ENCODE measurements at regions not wholly inside any gene's neighbourhood (a gene's known extent, or its start where the extent isn't known, plus 50 kb on each side); places are given as distances from the start of the nearest gene placed in this dataset.

- no peaks in the 10 kb centered on the region for H3K36me3 ChIP-seq (ENCODE audit: control insufficient read depth in 2 of 2, insufficient read depth in 2 of 2, low read length in 1 of 2)
- H3K27ac ChIP-seq (ENCODE audit: low read depth in 2 of 2, low read length in 1 of 2), result no peak overlapping the region
- 60 to 69% methylated on average over 1 of the region's 1 CpG for WGBS, 2 donors
- H3K27me3 ChIP-seq (ENCODE audit: control insufficient read depth in 1 of 2, insufficient read depth in 2 of 2, low read length in 2 of 2), result no peaks in the 10 kb centered on the region
- no peaks in the 10 kb centered on the region for H3K9me3 ChIP-seq (ENCODE audit: control insufficient read depth in 2 of 2, insufficient read depth in 1 of 2, low read depth in 1 of 2, low read length in 1 of 2)
- no peaks in the 10 kb centered on the region for H3K4me1 ChIP-seq (ENCODE audit: control insufficient read depth in 2 of 2, insufficient read depth in 2 of 2, low read length in 1 of 2)
- H3K4me3 ChIP-seq (ENCODE audit: low read depth in 1 of 2, low read length in 2 of 2), result no peak overlapping the region
Measured at GRCh38 chr6:40916845-40917244, 122.2 kb downstream of the UNC5CL start.

- Histone ChIP-seq H3K4me3 (ENCODE audit: low read depth in 1 of 2, low read length in 2 of 2) (no peak overlapping the region), H3K27me3 (ENCODE audit: control insufficient read depth in 1 of 2, insufficient read depth in 2 of 2, low read length in 2 of 2) (no peaks in the 10 kb centered on the region), H3K4me1 (ENCODE audit: control insufficient read depth in 2 of 2, insufficient read depth in 2 of 2, low read length in 1 of 2) (peaks cover 0 to 5% of the 10 kb centered on the region in 2 donors), H3K36me3 (ENCODE audit: control insufficient read depth in 2 of 2, insufficient read depth in 2 of 2, low read length in 1 of 2) (no peaks in the 10 kb centered on the region), H3K27ac (ENCODE audit: low read depth in 2 of 2, low read length in 1 of 2) (no peak overlapping the region), H3K9me3 (ENCODE audit: control insufficient read depth in 2 of 2, insufficient read depth in 1 of 2, low read depth in 1 of 2, low read length in 1 of 2) (no peaks in the 10 kb centered on the region)
Measured at GRCh38 chr6:40915165-40915564, 123.9 kb downstream of the UNC5CL start.

- no peaks in the 10 kb centered on the region for H3K9me3 ChIP-seq (ENCODE audit: control insufficient read depth in 2 of 2, insufficient read depth in 1 of 2, low read depth in 1 of 2, low read length in 1 of 2)
- no peaks in the 10 kb centered on the region for H3K36me3 ChIP-seq (ENCODE audit: control insufficient read depth in 2 of 2, insufficient read depth in 2 of 2, low read length in 1 of 2)
- H3K4me3 ChIP-seq (ENCODE audit: low read depth in 1 of 2, low read length in 2 of 2), result no peak overlapping the region
- WGBS, 2 donors, result 91 to 93% methylated on average over 6 of the region's 6 CpGs
- peaks cover 0 to 5% of the 10 kb centered on the region in 2 donors for H3K4me1 ChIP-seq (ENCODE audit: control insufficient read depth in 2 of 2, insufficient read depth in 2 of 2, low read length in 1 of 2)
- H3K27ac ChIP-seq (ENCODE audit: low read depth in 2 of 2, low read length in 1 of 2), result no peak overlapping the region
- no peaks in the 10 kb centered on the region for H3K27me3 ChIP-seq (ENCODE audit: control insufficient read depth in 1 of 2, insufficient read depth in 2 of 2, low read length in 2 of 2)
Measured at GRCh38 chr6:40914005-40914404, 125.0 kb downstream of the UNC5CL start.

- no peaks in the 10 kb centered on the region for H3K36me3 ChIP-seq (ENCODE audit: control insufficient read depth in 2 of 2, insufficient read depth in 2 of 2, low read length in 1 of 2)
- no peak overlapping the region for H3K4me3 ChIP-seq (ENCODE audit: low read depth in 1 of 2, low read length in 2 of 2)
- H3K27me3 ChIP-seq (ENCODE audit: control insufficient read depth in 1 of 2, insufficient read depth in 2 of 2, low read length in 2 of 2), result no peaks in the 10 kb centered on the region
- WGBS, 2 donors, result 42 to 47% methylated on average over 9 of the region's 9 CpGs
- H3K4me1 ChIP-seq (ENCODE audit: control insufficient read depth in 2 of 2, insufficient read depth in 2 of 2, low read length in 1 of 2), result peaks cover 0 to 7% of the 10 kb centered on the region in 2 donors
- no peaks in the 10 kb centered on the region for H3K9me3 ChIP-seq (ENCODE audit: control insufficient read depth in 2 of 2, insufficient read depth in 1 of 2, low read depth in 1 of 2, low read length in 1 of 2)
- H3K27ac ChIP-seq (ENCODE audit: low read depth in 2 of 2, low read length in 1 of 2), result peak overlapping the region; percentile 69 to 79
Measured at GRCh38 chr6:40912158-40912946, 126.7 kb downstream of the UNC5CL start.

- Histone ChIP-seq H3K4me3 (ENCODE audit: low read depth in 1 of 2, low read length in 2 of 2) (no peak overlapping the region), H3K27me3 (ENCODE audit: control insufficient read depth in 1 of 2, insufficient read depth in 2 of 2, low read length in 2 of 2) (no peaks in the 10 kb centered on the region), H3K9me3 (ENCODE audit: control insufficient read depth in 2 of 2, insufficient read depth in 1 of 2, low read depth in 1 of 2, low read length in 1 of 2) (no peaks in the 10 kb centered on the region), H3K4me1 (ENCODE audit: control insufficient read depth in 2 of 2, insufficient read depth in 2 of 2, low read length in 1 of 2) (peaks cover 0 to 10% of the 10 kb centered on the region in 2 donors), H3K36me3 (ENCODE audit: control insufficient read depth in 2 of 2, insufficient read depth in 2 of 2, low read length in 1 of 2) (no peaks in the 10 kb centered on the region), H3K27ac (ENCODE audit: low read depth in 2 of 2, low read length in 1 of 2) (peak overlapping the region in 1 of 2 donors; percentile 68)
- WGBS, 2 donors, result 82 to 84% methylated on average over 2 of the region's 2 CpGs
Measured at GRCh38 chr6:40910260-40910893, 128.6 kb downstream of the UNC5CL start.

- H3K4me1 ChIP-seq (ENCODE audit: control insufficient read depth in 2 of 2, insufficient read depth in 2 of 2, low read length in 1 of 2), result peaks cover 0 to 10% of the 10 kb centered on the region in 2 donors
- WGBS, 2 donors, result 57 to 70% methylated on average over 1 of the region's 1 CpG
Measured at GRCh38 chr6:40909811-40910210, 129.2 kb downstream of the UNC5CL start.

GRCh38 chr6:40907198-40907701, 131.8 kb downstream of the UNC5CL start:
- H3K4me3 ChIP-seq (ENCODE audit: low read depth in 1 of 2, low read length in 2 of 2), result no peak overlapping the region
- peaks cover 0 to 10% of the 10 kb centered on the region in 2 donors for H3K4me1 ChIP-seq (ENCODE audit: control insufficient read depth in 2 of 2, insufficient read depth in 2 of 2, low read length in 1 of 2)
- WGBS, 2 donors, result 32 to 39% methylated on average over 4 of the region's 4 CpGs
- no peaks in the 10 kb centered on the region for H3K9me3 ChIP-seq (ENCODE audit: control insufficient read depth in 2 of 2, insufficient read depth in 1 of 2, low read depth in 1 of 2, low read length in 1 of 2)
- no peaks in the 10 kb centered on the region for H3K27me3 ChIP-seq (ENCODE audit: control insufficient read depth in 1 of 2, insufficient read depth in 2 of 2, low read length in 2 of 2)
- H3K36me3 ChIP-seq (ENCODE audit: control insufficient read depth in 2 of 2, insufficient read depth in 2 of 2, low read length in 1 of 2), result no peaks in the 10 kb centered on the region
- H3K27ac ChIP-seq (ENCODE audit: low read depth in 2 of 2, low read length in 1 of 2), result peak overlapping the region; percentile 72 to 75

More at GRCh38 chr6:40909811-40910210, 129.2 kb downstream of the UNC5CL start:
- Histone ChIP-seq H3K27me3 (ENCODE audit: control insufficient read depth in 1 of 2, insufficient read depth in 2 of 2, low read length in 2 of 2) (no peaks in the 10 kb centered on the region), H3K36me3 (ENCODE audit: control insufficient read depth in 2 of 2, insufficient read depth in 2 of 2, low read length in 1 of 2) (no peaks in the 10 kb centered on the region), H3K4me3 (ENCODE audit: low read depth in 1 of 2, low read length in 2 of 2) (no peak overlapping the region), H3K27ac (ENCODE audit: low read depth in 2 of 2, low read length in 1 of 2) (no peak overlapping the region), H3K9me3 (ENCODE audit: control insufficient read depth in 2 of 2, insufficient read depth in 1 of 2, low read depth in 1 of 2, low read length in 1 of 2) (no peaks in the 10 kb centered on the region)

- H3K9me3 ChIP-seq (ENCODE audit: control insufficient read depth in 2 of 2, insufficient read depth in 1 of 2, low read depth in 1 of 2, low read length in 1 of 2), result no peaks in the 10 kb centered on the region
- no peaks in the 10 kb centered on the region for H3K27me3 ChIP-seq (ENCODE audit: control insufficient read depth in 1 of 2, insufficient read depth in 2 of 2, low read length in 2 of 2)
- WGBS, 2 donors, result 34 to 39% methylated on average over 3 of the region's 3 CpGs
- peak overlapping the region; percentile 72 to 75 for H3K27ac ChIP-seq (ENCODE audit: low read depth in 2 of 2, low read length in 1 of 2)
- H3K36me3 ChIP-seq (ENCODE audit: control insufficient read depth in 2 of 2, insufficient read depth in 2 of 2, low read length in 1 of 2), result no peaks in the 10 kb centered on the region
- peaks cover 0 to 10% of the 10 kb centered on the region in 2 donors for H3K4me1 ChIP-seq (ENCODE audit: control insufficient read depth in 2 of 2, insufficient read depth in 2 of 2, low read length in 1 of 2)
- no peak overlapping the region for H3K4me3 ChIP-seq (ENCODE audit: low read depth in 1 of 2, low read length in 2 of 2)
Measured at GRCh38 chr6:40906759-40907158, 132.3 kb downstream of the UNC5CL start.

- WGBS, 2 donors, result 77 to 87% methylated on average over 2 of the region's 2 CpGs
- H3K27ac ChIP-seq (ENCODE audit: low read depth in 2 of 2, low read length in 1 of 2), result no peak overlapping the region
Measured at GRCh38 chr6:40904583-40905194, 134.3 kb downstream of the UNC5CL start.

More at GRCh38 chr6:40904583-40905194, 134.3 kb downstream of the UNC5CL start:
- H3K27me3 ChIP-seq (ENCODE audit: control insufficient read depth in 1 of 2, insufficient read depth in 2 of 2, low read length in 2 of 2), result no peaks in the 10 kb centered on the region
- H3K4me1 ChIP-seq (ENCODE audit: control insufficient read depth in 2 of 2, insufficient read depth in 2 of 2, low read length in 1 of 2), result peaks cover 0 to 5% of the 10 kb centered on the region in 2 donors
- H3K36me3 ChIP-seq (ENCODE audit: control insufficient read depth in 2 of 2, insufficient read depth in 2 of 2, low read length in 1 of 2), result no peaks in the 10 kb centered on the region
- no peak overlapping the region for H3K4me3 ChIP-seq (ENCODE audit: low read depth in 1 of 2, low read length in 2 of 2)
- H3K9me3 ChIP-seq (ENCODE audit: control insufficient read depth in 2 of 2, insufficient read depth in 1 of 2, low read depth in 1 of 2, low read length in 1 of 2), result no peaks in the 10 kb centered on the region
